Breast epithelium (tissue), 3 donors: ENCODE measurements at regions not wholly inside any gene's neighbourhood (a gene's known extent, or its start where the extent isn't known, plus 50 kb on each side); places are given as distances from the start of the nearest gene placed in this dataset.

ENCODE experiments used
- CTCF ChIP-seq, 3 donors: fragments of 450-650 bp; IDR thresholded peaks; one replicate each; pipeline ENCODE4 v1.5.1; 2016 to 2017; ENCODE audit warnings: antibody characterized with exemption in 3 of 3, mild to moderate bottlenecking in 3 of 3, moderate library complexity in 3 of 3
- POLR2A ChIP-seq: fragments of 450-650 bp; IDR thresholded peaks from one replicate; pipeline ENCODE4 v1.6.1; 2016; ENCODE audit warnings: antibody characterized with exemption, mild to moderate bottlenecking, moderate library complexity
- POLR2AphosphoS5 ChIP-seq, 3 donors: sonication (generic); formaldehyde crosslinking; IDR thresholded peaks; one replicate each; pipeline ENCODE4 v1.6.1; 2017; ENCODE audit warnings: antibody characterized with exemption in 3 of 3

GRCh38 chr4:163072222-163072621, 94.5 kb downstream of the NAF1 start:
- TF ChIP-seq CTCF (IDR thresholded peaks at IDR 0.05): no peak
- no peak for TF ChIP-seq POLR2A
- no peak for TF ChIP-seq POLR2AphosphoS5 (IDR thresholded peaks at IDR 0.05)
